ENCODE measurements at regions not wholly inside any gene's neighbourhood (a gene's known extent, or its start where the extent isn't known, plus 50 kb on each side); places are given as distances from the start of the nearest gene placed in this dataset.
"Not testable (repeated sequence)": the region's sequence is repeated elsewhere in the genome, so short reads cannot be mapped to it uniquely, and the experiment has no call there.

DNA sequence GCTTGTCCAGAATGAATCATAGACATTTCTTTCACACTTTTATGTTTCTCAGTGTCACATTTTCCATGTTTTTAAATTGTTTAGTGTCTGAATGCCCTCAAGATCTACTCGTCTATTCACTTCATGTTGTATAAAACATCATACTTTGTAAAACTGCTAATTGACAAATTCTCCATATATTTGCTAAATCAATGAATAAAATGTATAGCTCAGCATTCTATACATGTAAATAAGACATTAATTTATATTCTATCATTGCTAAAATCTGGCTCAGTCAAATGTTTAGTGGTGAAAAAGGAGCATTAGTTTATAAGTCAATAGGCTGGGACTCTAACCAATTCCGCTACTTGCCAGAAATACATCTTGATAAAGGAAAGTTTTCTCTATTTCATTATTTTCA is 379.6 kb downstream of the NAF1 start:
- 83 to 85% methylated on average over 2 of the region's 2 CpGs for WGBS, 2 donors
- DNase-seq (ENCODE audit: low spot score in 2 of 2) = no peak
- no peak overlapping the region for H3K4me3 ChIP-seq (ENCODE audit: low read depth, poor library complexity, severe bottlenecking)
- TF ChIP-seq, protein P1, sequence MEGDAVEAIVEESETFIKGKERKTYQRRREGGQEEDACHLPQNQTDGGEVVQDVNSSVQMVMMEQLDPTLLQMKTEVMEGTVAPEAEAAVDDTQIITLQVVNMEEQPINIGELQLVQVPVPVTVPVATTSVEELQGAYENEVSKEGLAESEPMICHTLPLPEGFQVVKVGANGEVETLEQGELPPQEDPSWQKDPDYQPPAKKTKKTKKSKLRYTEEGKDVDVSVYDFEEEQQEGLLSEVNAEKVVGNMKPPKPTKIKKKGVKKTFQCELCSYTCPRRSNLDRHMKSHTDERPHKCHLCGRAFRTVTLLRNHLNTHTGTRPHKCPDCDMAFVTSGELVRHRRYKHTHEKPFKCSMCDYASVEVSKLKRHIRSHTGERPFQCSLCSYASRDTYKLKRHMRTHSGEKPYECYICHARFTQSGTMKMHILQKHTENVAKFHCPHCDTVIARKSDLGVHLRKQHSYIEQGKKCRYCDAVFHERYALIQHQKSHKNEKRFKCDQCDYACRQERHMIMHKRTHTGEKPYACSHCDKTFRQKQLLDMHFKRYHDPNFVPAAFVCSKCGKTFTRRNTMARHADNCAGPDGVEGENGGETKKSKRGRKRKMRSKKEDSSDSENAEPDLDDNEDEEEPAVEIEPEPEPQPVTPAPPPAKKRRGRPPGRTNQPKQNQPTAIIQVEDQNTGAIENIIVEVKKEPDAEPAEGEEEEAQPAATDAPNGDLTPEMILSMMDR (IDR thresholded peaks at IDR 0.05) = no peak
- TF ChIP-seq POLR2A (IDR thresholded peaks at IDR 0.05) = no peak
- intact Hi-C loops (cut with DNase I; ENCODE audit: low total_unique reads) = no loop called here

DNA sequence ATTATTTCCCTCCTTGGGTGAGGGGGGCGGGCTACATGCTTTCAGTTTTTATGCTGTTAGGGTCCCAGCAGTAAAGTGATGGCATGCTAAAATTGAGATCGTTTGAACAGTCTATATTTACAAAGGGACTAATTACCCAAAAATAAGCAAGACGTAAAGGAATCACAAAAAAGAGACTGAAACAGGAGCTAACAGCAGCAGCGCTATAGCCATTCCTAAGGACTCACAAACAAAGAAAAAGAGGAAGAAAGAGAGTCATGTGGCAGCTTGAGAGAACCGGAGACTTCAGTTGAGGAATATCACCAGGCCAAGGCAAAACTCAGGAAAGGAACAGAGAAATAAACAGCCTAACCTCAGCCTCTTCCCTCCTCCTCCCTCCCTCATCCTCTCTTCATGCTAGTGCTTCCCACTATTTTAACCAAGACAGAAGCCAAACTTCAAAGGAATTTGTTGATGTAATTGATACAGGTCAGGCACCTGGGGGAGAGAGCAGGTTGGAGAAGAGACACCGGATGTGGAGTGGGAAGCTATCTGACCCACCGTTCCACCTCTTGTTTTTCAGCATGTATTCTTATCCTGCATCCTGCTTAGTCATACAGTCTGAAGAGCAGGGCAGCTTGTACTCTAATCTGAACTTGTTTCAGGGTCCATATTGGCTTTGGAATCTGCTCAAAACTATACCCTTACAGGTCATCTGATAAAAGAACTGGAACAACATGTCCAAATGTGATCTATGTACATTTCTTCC is 383.7 kb downstream of the NAF1 start:
- H3K4me3 ChIP-seq (ENCODE audit: low read depth, poor library complexity, severe bottlenecking) = no peak overlapping the region
- no peak for TF ChIP-seq POLR2A (IDR thresholded peaks at IDR 0.05)
- TF ChIP-seq, protein P1 (IDR thresholded peaks at IDR 0.05) = no peak
- no peak for DNase-seq (ENCODE audit: low spot score in 2 of 2)
- 59 to 61% methylated on average over 7 of the region's 7 CpGs for WGBS, 2 donors
- intact Hi-C loops (cut with DNase I; ENCODE audit: low total_unique reads) = no loop called here

DNA sequence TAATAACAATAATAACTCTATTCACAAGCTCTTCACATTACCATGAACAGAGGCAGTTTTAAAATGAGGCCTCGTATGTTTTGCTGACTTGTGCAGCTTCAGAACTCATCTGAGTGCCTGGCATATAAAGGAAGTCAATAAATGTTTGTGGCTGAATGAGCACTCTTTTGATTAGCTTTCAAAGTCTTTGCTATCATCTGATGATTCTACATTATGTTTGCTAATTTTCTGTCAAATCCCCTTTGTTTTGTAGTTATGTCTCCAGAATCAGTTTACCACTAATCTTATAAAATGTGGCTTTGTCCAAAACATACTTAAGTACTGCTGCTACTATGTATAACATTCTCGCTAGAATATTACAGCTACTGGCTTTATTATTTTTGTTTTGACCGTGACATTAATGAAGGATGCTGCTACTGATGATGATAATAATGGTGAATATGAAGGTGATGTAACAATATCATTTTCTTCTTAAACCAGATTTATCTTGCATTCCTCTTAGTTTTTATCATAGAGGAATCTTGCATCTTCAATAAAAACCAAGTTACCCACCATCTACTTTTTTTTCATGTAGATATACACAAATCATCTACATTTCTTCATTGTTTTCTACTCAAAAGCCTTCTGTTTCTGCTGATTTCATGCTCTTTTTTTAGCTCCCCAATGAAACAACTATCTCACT is 384.5 kb downstream of the NAF1 start:
- H3K4me3 ChIP-seq (ENCODE audit: low read depth, poor library complexity, severe bottlenecking) = no peak overlapping the region
- no peak for DNase-seq (ENCODE audit: low spot score in 2 of 2)
- TF ChIP-seq POLR2A (IDR thresholded peaks at IDR 0.05) = no peak
- TF ChIP-seq, protein P1 (IDR thresholded peaks at IDR 0.05) = no peak
- WGBS, 2 donors = 77 to 79% methylated on average over 3 of the region's 3 CpGs
- intact Hi-C loops (cut with DNase I; ENCODE audit: low total_unique reads) = no loop called here

DNA sequence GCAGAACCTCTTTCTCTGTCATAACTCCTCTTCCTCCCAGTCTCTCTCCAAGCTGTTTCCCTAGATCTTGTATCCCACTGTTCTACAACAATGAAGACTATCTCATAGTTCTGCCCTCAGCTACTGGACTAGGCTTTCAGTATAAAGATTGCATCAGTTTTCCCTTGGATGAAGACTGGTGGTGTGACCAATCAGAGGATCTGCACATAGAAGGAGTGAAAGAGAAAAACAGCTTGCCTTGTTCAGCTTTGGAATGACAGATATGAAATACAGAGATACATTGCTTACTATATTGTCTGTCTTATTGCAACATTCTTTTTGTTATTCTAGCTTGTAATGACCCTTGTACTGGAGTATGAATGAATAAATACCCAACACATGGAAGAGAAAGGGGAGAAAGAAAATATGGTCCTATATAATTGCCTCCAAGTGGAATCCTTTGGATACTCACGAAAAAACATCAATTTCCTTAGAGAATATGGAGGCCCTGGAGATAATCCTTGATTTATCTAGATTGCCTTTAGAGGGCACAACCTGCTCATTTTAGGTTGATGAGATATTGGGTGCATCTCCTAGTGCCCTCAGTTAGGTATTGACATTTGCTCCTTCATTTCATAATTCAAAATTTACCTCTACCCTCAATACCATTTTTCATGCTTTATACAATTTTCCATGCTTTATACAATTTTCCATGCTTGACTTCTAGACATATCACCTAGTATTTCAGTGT is 395.8 kb downstream of the NAF1 start:
- WGBS, 2 donors = 53 to 68% methylated on average over 1 of the region's 1 CpG
- intact Hi-C loops (cut with DNase I; ENCODE audit: low total_unique reads) = no loop called here
- TF ChIP-seq, protein P1 (IDR thresholded peaks at IDR 0.05) = no peak
- no peak for TF ChIP-seq POLR2A (IDR thresholded peaks at IDR 0.05)
- DNase-seq (ENCODE audit: low spot score in 2 of 2) = no peak
- no peak overlapping the region for H3K4me3 ChIP-seq (ENCODE audit: low read depth, poor library complexity, severe bottlenecking)

DNA sequence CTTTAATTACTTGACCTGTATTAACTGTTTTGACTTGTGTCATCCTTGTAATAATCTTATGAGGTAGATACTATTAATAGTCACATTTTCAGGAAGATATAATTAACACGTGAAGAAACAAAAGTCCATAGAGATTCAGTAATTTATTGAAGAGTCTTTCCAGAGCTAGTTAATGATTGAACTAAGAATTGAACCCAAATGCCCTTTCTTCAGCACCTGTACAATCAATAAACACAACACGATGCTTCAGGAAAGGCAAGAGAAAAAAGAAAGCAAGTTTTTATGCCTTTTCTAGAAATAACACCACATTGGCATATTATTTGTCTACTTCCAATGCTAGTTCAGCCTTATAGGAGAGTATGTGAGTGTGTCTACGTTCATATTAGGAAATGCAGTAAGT is 399.6 kb downstream of the NAF1 start:
- H3K4me3 ChIP-seq (ENCODE audit: low read depth, poor library complexity, severe bottlenecking) = no peak overlapping the region
- intact Hi-C loops (cut with DNase I; ENCODE audit: low total_unique reads) = no loop called here
- no peak for TF ChIP-seq POLR2A (IDR thresholded peaks at IDR 0.05)
- DNase-seq (ENCODE audit: low spot score in 2 of 2) = no peak
- WGBS, 2 donors = 63 to 78% methylated on average over 3 of the region's 3 CpGs

DNA sequence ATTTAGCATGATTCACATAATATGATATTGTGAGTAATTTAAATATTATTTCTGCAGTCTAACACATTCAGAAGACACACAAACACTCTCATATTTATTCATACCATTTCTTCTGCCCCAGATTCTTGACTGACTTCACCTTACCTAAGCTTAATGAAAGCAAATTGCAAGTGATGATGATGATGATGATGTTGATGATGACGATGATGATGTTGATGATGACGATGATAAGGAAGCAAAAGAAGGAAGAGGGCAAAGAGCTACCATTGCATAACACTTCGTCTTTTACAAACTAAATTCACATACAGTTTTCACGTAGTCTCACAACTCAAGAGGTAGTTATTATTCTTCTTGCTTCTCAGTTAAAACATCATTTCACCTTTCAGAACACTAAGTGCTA is 404.7 kb downstream of the NAF1 start:
- 66 to 70% methylated on average over 4 of the region's 4 CpGs for WGBS, 2 donors
- no peak overlapping the region for H3K4me3 ChIP-seq (ENCODE audit: low read depth, poor library complexity, severe bottlenecking)
- intact Hi-C loops (cut with DNase I; ENCODE audit: low total_unique reads) = no loop called here
- no peak for DNase-seq (ENCODE audit: low spot score in 2 of 2)
- no peak for TF ChIP-seq POLR2A (IDR thresholded peaks at IDR 0.05)
- TF ChIP-seq, protein P1 (IDR thresholded peaks at IDR 0.05) = no peak

DNA sequence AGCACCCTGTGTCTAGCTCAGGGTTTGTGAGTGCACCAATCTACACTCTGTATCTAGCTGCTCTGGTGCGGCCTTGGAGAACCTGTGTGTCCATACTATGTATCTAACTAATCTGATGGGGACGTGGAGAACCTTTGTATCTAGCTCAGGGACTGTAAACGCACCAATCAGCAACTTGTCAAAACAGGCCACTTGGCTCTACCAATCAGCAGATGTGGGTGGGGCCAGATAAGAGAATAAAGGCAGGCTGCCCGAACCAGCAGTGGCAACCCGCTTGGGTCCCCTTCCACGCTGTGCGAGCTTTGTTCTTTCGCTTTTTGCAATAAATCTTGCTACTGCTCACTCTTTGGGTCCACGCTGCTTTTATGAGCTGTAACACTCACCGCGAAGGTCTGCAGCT is 426.5 kb downstream of the NAF1 start:
- DNase-seq (ENCODE audit: low spot score in 2 of 2); H3K4me3 ChIP-seq (ENCODE audit: low read depth, poor library complexity, severe bottlenecking); intact Hi-C loops (cut with DNase I; ENCODE audit: low total_unique reads): not testable (repeated sequence)
- 93 to 94% methylated on average over 11 of the region's 11 CpGs for WGBS, 2 donors

DNA sequence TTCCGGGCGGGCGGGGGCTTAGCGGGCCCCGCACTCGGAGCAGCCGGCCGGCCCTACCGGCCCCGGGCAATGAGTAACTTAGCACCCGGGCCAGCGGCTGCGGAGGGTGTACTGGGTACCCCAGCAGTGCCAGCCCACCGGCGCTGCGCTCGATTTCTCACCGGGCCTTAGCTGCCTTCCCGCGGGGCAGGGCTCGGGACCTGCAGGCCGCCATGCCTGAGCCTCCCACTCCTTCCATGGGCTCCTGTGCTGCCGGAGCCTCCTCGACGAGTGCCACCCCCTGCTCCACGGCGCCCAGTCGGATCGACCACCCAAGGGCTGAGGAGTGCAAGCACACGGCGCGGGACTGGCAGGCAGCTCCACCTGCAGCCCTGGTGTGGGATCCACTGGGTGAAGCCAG is 427.1 kb downstream of the NAF1 start:
- H3K4me3 ChIP-seq (ENCODE audit: low read depth, poor library complexity, severe bottlenecking); intact Hi-C loops (cut with DNase I; ENCODE audit: low total_unique reads); DNase-seq (ENCODE audit: low spot score in 2 of 2): not testable (repeated sequence)
- WGBS, 2 donors = 98 to 99% methylated on average over 20 to 29 of the region's 32 CpGs
